CD4-positive, CD25-positive, alpha-beta regulatory T cell (primary cell): ENCODE measurements at regions not wholly inside any gene's neighbourhood (a gene's known extent, or its start where the extent isn't known, plus 50 kb on each side); places are given as distances from the start of the nearest gene placed in this dataset.

Source experiments
- ATAC-seq, 2 donors: fragments of 150-1000 bp; cut with Tn5 transposase; one replicate each; pipeline ENCODE4 v1.10.0; 2021; ENCODE audit warnings: low read depth in 2 of 2, moderate number of reproducible peaks in 2 of 2, moderate library complexity in 1 of 2
- DNase-seq, 3 donors: peaks; one replicate each; pipeline versions ENCODE4 v3.0.0 to v3.0.0-alpha.2; 2012 to 2022; ENCODE audit warnings: mixed read lengths in 1 of 3
- H3K27ac ChIP-seq: one replicate; pipeline ENCODE4 v1.7.0; 2013; ENCODE audit warnings: mild to moderate bottlenecking, low read length; ENCODE audit not compliant: insufficient read depth, poor library complexity, severe bottlenecking
- H3K27me3 ChIP-seq: one replicate; pipeline ENCODE4 v1.7.0; 2013; ENCODE audit warnings: low read length; ENCODE audit not compliant: control insufficient read depth, insufficient read depth
- H3K36me3 ChIP-seq: one replicate; pipeline ENCODE4 v1.7.0; 2013; ENCODE audit warnings: mild to moderate bottlenecking, low read length, moderate library complexity; ENCODE audit not compliant: control insufficient read depth, insufficient read depth
- H3K4me1 ChIP-seq: 2 replicates; pipeline ENCODE4 v1.7.0; 2013; ENCODE audit warnings: mild to moderate bottlenecking, low read length; ENCODE audit not compliant: insufficient read depth, control insufficient read depth, poor library complexity, severe bottlenecking
- H3K4me3 ChIP-seq: one replicate; pipeline ENCODE4 v1.7.0; 2013; ENCODE audit warnings: low read depth, mild to moderate bottlenecking, low read length, moderate library complexity
- H3K9me3 ChIP-seq, 2 experiments: 1 replicate in 1 of 2; 2 replicates in 1 of 2; pipeline ENCODE4 v1.7.0; 2013; ENCODE audit warnings: low read length in 2 of 2, mild to moderate bottlenecking in 1 of 2, moderate library complexity in 1 of 2; ENCODE audit not compliant: control insufficient read depth in 2 of 2
- H3K27ac Mint-ChIP-seq, 3 donors: one replicate each; pipeline ENCODE4 v1.8.0; 2020 to 2022; ENCODE audit warnings: mild to moderate bottlenecking in 3 of 3, mixed read lengths in 3 of 3, moderate library complexity in 2 of 3
- H3K27me3 Mint-ChIP-seq: one replicate; pipeline ENCODE4 v1.8.0; 2022; ENCODE audit warnings: mild to moderate bottlenecking, mixed read lengths
- H3K36me3 Mint-ChIP-seq: one replicate; pipeline ENCODE4 v1.8.0; 2020; ENCODE audit warnings: mixed read lengths
- H3K4me1 Mint-ChIP-seq, 4 donors: one replicate each; pipeline ENCODE4 v1.8.0; 2020 to 2022; ENCODE audit warnings: mixed read lengths in 4 of 4, mild to moderate bottlenecking in 1 of 4
- H3K4me3 Mint-ChIP-seq, 4 donors: one replicate each; pipeline ENCODE4 v1.8.0; 2020 to 2022; ENCODE audit warnings: mild to moderate bottlenecking in 4 of 4, mixed read lengths in 4 of 4, moderate library complexity in 3 of 4
- H3K9me3 Mint-ChIP-seq, 7 donors: one replicate each; pipeline ENCODE4 v1.8.0; 2020 to 2022; ENCODE audit warnings: mixed read lengths in 7 of 7, mild to moderate bottlenecking in 3 of 7, moderate library complexity in 2 of 7

DNA sequence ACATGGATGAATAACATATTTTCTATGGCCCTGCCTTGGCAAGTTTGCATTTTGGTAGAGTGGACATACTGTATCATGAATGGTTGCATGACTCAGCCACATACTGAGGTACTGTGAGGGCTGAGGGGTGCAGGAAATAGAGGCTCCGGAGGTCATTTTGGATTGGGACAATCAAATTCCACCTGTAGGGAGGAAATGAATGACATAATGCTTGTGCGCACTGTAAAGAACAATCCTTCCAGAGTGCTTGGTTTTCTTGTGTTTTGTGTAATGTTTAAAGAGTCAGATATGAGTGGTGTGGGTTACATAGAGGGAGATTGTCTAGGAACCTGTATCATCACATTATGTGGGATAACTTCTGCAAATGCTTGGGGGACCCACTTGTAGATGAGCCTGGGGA, 329.9 kb upstream of the PROX1 start:
- H3K4me1 ChIP-seq: no peaks in the 10 kb centered on the region
- no peak for ATAC-seq
- no peak for DNase-seq
- no peaks in the 10 kb centered on the region for H3K36me3 Mint-ChIP-seq
- H3K9me3 ChIP-seq: no peaks in the 10 kb centered on the region
- H3K4me1 Mint-ChIP-seq: no peaks in the 10 kb centered on the region
- H3K9me3 Mint-ChIP-seq: no peaks in the 10 kb centered on the region
- no peak overlapping the region for H3K4me3 ChIP-seq
- H3K27me3 Mint-ChIP-seq: no peaks in the 10 kb centered on the region
- H3K27ac Mint-ChIP-seq: no peak overlapping the region
- H3K27me3 ChIP-seq: no peaks in the 10 kb centered on the region
- H3K4me3 Mint-ChIP-seq: no peak overlapping the region
- no peak overlapping the region for H3K27ac ChIP-seq
- H3K36me3 ChIP-seq: no peaks in the 10 kb centered on the region

DNA sequence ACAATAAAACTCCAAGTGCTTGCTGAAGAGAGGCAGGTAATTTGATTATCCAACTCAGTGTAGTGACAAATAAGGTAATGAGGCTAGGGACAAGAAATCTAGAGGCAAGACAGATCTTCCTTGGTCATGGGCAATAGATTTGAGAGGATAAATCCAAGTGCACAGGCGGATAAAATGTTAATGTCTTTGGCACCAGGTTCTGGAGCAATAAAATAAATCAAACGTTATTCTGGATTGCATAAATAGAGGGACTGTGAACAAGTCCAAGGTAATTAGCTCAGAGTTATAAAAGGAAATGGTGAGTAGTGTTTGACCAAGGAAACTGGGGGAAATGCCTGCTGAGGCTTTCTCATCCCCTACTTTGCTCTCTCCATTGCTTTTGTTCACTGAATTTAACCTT, 329.3 kb upstream of the PROX1 start:
- no peaks in the 10 kb centered on the region for H3K36me3 ChIP-seq
- H3K4me3 Mint-ChIP-seq: no peak overlapping the region
- no peaks in the 10 kb centered on the region for H3K27me3 Mint-ChIP-seq
- no peaks in the 10 kb centered on the region for H3K4me1 ChIP-seq
- no peaks in the 10 kb centered on the region for H3K9me3 ChIP-seq
- H3K4me3 ChIP-seq: no peak overlapping the region
- DNase-seq (no peak), ATAC-seq (no peak)
- H3K27ac ChIP-seq: no peak overlapping the region
- no peaks in the 10 kb centered on the region for H3K4me1 Mint-ChIP-seq
- H3K27me3 ChIP-seq: no peaks in the 10 kb centered on the region
- H3K9me3 Mint-ChIP-seq: no peaks in the 10 kb centered on the region
- no peak overlapping the region for H3K27ac Mint-ChIP-seq
- H3K36me3 Mint-ChIP-seq: no peaks in the 10 kb centered on the region

DNA sequence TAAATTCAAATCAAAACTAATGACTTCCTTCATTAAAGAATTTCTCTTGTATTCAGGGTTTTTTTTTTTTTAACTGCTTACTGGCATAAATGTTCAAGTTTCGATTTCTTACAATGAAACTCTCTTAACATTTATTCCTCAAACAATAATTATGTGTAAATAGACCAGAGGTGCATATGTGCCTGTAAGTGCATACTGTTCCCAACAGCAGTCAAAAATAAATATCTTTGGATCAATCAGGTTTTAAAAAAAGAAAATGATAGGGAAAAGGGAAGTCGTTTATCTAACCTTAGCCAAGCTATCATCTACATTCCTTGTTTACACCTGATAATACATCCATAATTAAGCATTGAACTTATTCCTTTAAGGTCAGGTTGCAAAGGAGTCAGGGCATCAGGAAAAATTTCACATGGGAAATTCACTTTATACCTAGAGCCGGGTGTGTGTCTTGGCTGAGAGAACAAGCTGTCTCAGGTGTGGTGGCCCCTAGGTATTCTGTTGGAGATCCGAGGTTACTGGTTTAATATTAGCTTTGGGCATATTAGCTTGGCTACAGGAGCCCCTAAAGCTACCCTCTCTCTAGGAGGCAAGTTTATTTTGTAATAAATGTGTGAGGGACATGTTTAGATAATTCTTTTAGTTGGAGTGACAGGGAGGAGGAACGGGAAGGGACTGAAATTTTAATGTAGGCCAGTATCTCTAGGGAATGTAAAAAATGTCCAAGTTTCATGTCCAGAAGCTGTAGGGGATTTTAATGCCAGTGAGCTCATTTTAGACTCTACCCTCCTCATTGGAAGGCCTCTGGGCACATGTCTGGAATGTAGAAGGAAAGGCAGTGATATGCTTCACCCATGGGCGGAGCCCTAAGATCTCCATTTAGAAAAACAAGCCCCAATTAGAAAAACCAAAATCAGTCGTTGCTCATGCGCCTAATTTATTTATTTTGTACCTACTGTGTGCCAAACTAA, 327.9 kb upstream of the PROX1 start:
- H3K4me3 ChIP-seq: no peak overlapping the region
- H3K4me3 Mint-ChIP-seq: no peak overlapping the region
- ATAC-seq (no peak), DNase-seq (no peak)
- H3K27ac Mint-ChIP-seq: peak overlapping the region in 1 of 3 donors; percentile 23
- no peaks in the 10 kb centered on the region for H3K4me1 Mint-ChIP-seq
- H3K36me3 ChIP-seq: no peaks in the 10 kb centered on the region
- no peaks in the 10 kb centered on the region for H3K27me3 ChIP-seq
- no peaks in the 10 kb centered on the region for H3K36me3 Mint-ChIP-seq
- H3K27me3 Mint-ChIP-seq: no peaks in the 10 kb centered on the region
- H3K9me3 ChIP-seq: no peaks in the 10 kb centered on the region
- H3K4me1 ChIP-seq: no peaks in the 10 kb centered on the region
- H3K9me3 Mint-ChIP-seq: no peaks in the 10 kb centered on the region
- no peak overlapping the region for H3K27ac ChIP-seq

DNA sequence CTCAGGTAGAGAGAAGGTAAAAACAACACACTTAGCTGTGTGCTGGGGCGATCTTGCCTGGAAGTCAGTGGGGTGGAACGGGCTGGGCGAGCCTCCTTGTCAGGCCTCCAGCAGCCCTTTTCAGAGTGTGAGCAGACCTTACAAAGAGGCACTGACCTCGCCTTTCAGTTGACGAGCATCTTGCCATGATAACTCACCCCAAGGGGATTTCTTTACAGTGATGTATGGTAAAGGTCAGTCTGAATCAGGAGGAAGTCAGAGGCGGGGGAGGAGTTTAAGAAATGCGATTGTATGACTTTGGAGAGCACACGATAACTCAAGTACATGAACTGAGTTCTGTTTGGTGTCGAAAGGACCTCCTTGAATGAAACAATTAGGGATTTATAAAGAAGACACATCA, 326.5 kb upstream of the PROX1 start:
- H3K36me3 ChIP-seq: no peaks in the 10 kb centered on the region
- no peaks in the 10 kb centered on the region for H3K27me3 ChIP-seq
- H3K27ac ChIP-seq: no peak overlapping the region
- H3K4me3 Mint-ChIP-seq: no peak overlapping the region
- no peaks in the 10 kb centered on the region for H3K4me1 ChIP-seq
- no peak overlapping the region for H3K27ac Mint-ChIP-seq
- no peaks in the 10 kb centered on the region for H3K36me3 Mint-ChIP-seq
- no peaks in the 10 kb centered on the region for H3K9me3 Mint-ChIP-seq
- DNase-seq: no peak
- no peaks in the 10 kb centered on the region for H3K9me3 ChIP-seq
- no peak overlapping the region for H3K4me3 ChIP-seq
- no peaks in the 10 kb centered on the region for H3K4me1 Mint-ChIP-seq
- ATAC-seq: no peak
- no peaks in the 10 kb centered on the region for H3K27me3 Mint-ChIP-seq

DNA sequence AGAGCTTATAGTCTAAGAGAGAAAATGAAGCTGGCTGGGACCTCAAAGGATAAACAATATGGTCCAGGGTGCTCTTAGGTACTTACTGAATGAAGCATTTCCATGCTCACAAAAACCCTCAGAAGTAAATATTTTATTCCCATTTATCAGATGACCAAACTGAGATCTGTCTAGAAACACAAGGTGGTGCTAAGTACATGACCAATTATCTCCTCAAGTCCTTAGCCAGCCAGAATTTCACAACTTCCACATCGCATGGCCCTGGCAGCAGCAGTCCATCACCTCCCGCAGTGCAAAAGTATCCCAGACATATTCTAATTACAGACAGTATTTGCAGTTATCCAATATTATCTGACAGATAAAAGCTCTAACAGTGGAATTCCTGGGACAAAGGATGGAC, 321.7 kb upstream of the PROX1 start:
- no peaks in the 10 kb centered on the region for H3K36me3 ChIP-seq
- H3K27me3 ChIP-seq: no peaks in the 10 kb centered on the region
- Mint-ChIP-seq H3K27me3 (no peaks in the 10 kb centered on the region), H3K4me3 (no peak overlapping the region), H3K27ac (no peak overlapping the region), H3K9me3 (peaks cover 0 to 3% (median 0%) of the 10 kb centered on the region in 7 donors), H3K4me1 (peaks cover 0 to 2% (median under 1%) of the 10 kb centered on the region in 4 donors), H3K36me3 (no peaks in the 10 kb centered on the region)
- H3K4me3 ChIP-seq: no peak overlapping the region
- ATAC-seq (no peak), DNase-seq (no peak)
- no peaks in the 10 kb centered on the region for H3K9me3 ChIP-seq
- no peaks in the 10 kb centered on the region for H3K4me1 ChIP-seq
- H3K27ac ChIP-seq: no peak overlapping the region

DNA sequence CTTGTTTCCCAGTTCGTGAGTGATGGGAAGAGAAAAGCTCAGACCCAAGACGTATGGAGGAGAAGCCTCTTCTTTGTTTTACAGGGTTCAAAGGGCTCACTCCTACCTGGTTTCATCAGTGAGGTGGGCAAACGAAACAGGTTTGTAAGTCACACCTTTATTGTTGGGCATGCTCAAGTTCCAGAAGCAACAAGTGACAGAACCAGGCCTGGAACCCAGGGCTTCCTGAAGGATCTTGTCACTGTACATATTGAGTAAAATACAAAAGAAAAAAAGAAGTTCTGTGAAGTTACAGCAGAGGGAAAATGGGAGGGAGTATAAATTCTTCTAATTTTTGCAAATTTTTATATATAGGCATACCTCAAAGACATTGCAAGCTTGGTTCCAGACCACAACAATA, 320.9 kb upstream of the PROX1 start:
- H3K27ac Mint-ChIP-seq: no peak overlapping the region
- Histone ChIP-seq H3K27me3 (no peaks in the 10 kb centered on the region), H3K4me3 (no peak overlapping the region), H3K9me3 (no peaks in the 10 kb centered on the region), H3K36me3 (no peaks in the 10 kb centered on the region), H3K4me1 (no peaks in the 10 kb centered on the region), H3K27ac (no peak overlapping the region)
- DNase-seq (no peak), ATAC-seq (no peak)
- H3K36me3 Mint-ChIP-seq: no peaks in the 10 kb centered on the region
- H3K4me3 Mint-ChIP-seq: no peak overlapping the region
- H3K4me1 Mint-ChIP-seq: peaks cover 0 to 2% (median under 1%) of the 10 kb centered on the region in 4 donors
- no peaks in the 10 kb centered on the region for H3K27me3 Mint-ChIP-seq
- H3K9me3 Mint-ChIP-seq: peaks cover 0 to 3% (median 0%) of the 10 kb centered on the region in 7 donors

DNA sequence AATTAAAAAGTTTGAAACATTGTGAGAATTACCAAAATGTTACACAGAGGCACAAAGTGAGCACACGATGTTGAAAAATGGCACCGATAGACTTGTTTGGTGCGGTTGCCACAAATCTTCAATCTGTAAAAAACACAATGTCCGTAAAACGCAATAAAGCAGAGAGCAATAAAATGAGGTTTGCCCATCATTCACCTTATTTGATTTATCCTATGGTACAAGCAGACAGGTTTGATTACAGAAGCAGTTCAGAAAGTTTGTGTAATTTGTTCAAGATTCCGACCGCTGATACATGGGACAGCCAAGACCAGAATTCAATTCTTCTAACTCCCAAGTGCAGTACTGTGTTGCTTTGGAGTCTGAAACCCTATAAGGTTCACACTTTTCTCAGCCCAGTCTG, 318.3 kb upstream of the PROX1 start:
- Histone ChIP-seq H3K4me1 (no peaks in the 10 kb centered on the region), H3K27ac (no peak overlapping the region), H3K4me3 (no peak overlapping the region), H3K27me3 (no peaks in the 10 kb centered on the region), H3K9me3 (no peaks in the 10 kb centered on the region), H3K36me3 (no peaks in the 10 kb centered on the region)
- H3K27ac Mint-ChIP-seq: no peak overlapping the region
- peaks cover 0 to 2% (median under 1%) of the 10 kb centered on the region in 4 donors for H3K4me1 Mint-ChIP-seq
- ATAC-seq (no peak), DNase-seq (no peak)
- H3K9me3 Mint-ChIP-seq: peaks cover 0 to 3% (median 0%) of the 10 kb centered on the region in 7 donors
- peaks cover 4% of the 10 kb centered on the region for H3K27me3 Mint-ChIP-seq
- no peak overlapping the region for H3K4me3 Mint-ChIP-seq
- H3K36me3 Mint-ChIP-seq: no peaks in the 10 kb centered on the region
